Upper lobe of left lung (tissue), 4 donors: ENCODE measurements at regions not wholly inside any gene's neighbourhood (a gene's known extent, or its start where the extent isn't known, plus 50 kb on each side); places are given as distances from the start of the nearest gene placed in this dataset.
"Not testable (repeated sequence)": the region's sequence is repeated elsewhere in the genome, so short reads cannot be mapped to it uniquely, and the experiment has no call there.

Experiments used
- POLR2A ChIP-seq, 4 donors: fragments of 450-650 bp; IDR thresholded peaks; one replicate each; pipeline ENCODE4 v1.5.1; 2016 to 2017; ENCODE audit warnings: antibody characterized with exemption in 4 of 4, mild to moderate bottlenecking in 2 of 4
- TF ChIP-seq, protein P1 (sequence below), 6 experiments: fragments of 450-650 bp in 4 of 6; fragments of 200-600 bp in 2 of 6; sonication (generic) in 2 of 6; IDR thresholded peaks; one replicate each; pipeline ENCODE4 v1.5.1; 2016 to 2019; ENCODE audit warnings: antibody characterized with exemption in 6 of 6

GRCh38 chr3:130594749-130595148 is 77.8 kb downstream of the COL6A6 start:
- TF ChIP-seq, protein P1, sequence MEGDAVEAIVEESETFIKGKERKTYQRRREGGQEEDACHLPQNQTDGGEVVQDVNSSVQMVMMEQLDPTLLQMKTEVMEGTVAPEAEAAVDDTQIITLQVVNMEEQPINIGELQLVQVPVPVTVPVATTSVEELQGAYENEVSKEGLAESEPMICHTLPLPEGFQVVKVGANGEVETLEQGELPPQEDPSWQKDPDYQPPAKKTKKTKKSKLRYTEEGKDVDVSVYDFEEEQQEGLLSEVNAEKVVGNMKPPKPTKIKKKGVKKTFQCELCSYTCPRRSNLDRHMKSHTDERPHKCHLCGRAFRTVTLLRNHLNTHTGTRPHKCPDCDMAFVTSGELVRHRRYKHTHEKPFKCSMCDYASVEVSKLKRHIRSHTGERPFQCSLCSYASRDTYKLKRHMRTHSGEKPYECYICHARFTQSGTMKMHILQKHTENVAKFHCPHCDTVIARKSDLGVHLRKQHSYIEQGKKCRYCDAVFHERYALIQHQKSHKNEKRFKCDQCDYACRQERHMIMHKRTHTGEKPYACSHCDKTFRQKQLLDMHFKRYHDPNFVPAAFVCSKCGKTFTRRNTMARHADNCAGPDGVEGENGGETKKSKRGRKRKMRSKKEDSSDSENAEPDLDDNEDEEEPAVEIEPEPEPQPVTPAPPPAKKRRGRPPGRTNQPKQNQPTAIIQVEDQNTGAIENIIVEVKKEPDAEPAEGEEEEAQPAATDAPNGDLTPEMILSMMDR (IDR thresholded peaks at IDR 0.05), result not testable (repeated sequence)
- TF ChIP-seq POLR2A (IDR thresholded peaks at IDR 0.05), result not testable (repeated sequence)
